Neural progenitor cell (in vitro differentiated cells): ENCODE measurements at regions not wholly inside any gene's neighbourhood (a gene's known extent, or its start where the extent isn't known, plus 50 kb on each side); places are given as distances from the start of the nearest gene placed in this dataset.

ENCODE experiments used
- DNase-seq: peaks from one replicate; pipeline ENCODE4 v3.0.0-alpha.2; 2016; ENCODE audit warnings: low spot score
- H2AFZ ChIP-seq: fragments of 200-600 bp; sonication (generic); replicated peaks from 2 replicates; pipeline ENCODE4 v1.6.1; 2016; ENCODE audit warnings: antibody characterized with exemption
- H3F3A ChIP-seq: fragments of 200-600 bp; sonication (generic); 2 replicates; pipeline ENCODE4 v1.6.1; 2016; ENCODE audit warnings: antibody characterized with exemption, low read depth
- H3K27ac ChIP-seq: fragments of 200-600 bp; sonication (generic); 2 replicates; pipeline ENCODE4 v1.5.1; 2016; ENCODE audit warnings: mild to moderate bottlenecking
- H3K27me3 ChIP-seq: fragments of 200-600 bp; sonication (generic); 2 replicates; pipeline ENCODE4 v1.6.1; 2016; ENCODE audit warnings: mild to moderate bottlenecking, moderate library complexity
- H3K36me3 ChIP-seq: fragments of 200-600 bp; sonication (generic); 2 replicates; pipeline ENCODE4 v1.5.1; 2016
- H3K4me1 ChIP-seq: fragments of 200-600 bp; sonication (generic); 2 replicates; pipeline ENCODE4 v1.6.1; 2016; ENCODE audit warnings: mixed run types
- H3K4me2 ChIP-seq: fragments of 200-600 bp; sonication (generic); 2 replicates; pipeline ENCODE4 v1.6.1; 2016
- H3K4me3 ChIP-seq: fragments of 200-600 bp; sonication (generic); 2 replicates; pipeline ENCODE4 v1.5.1; 2016
- H3K79me2 ChIP-seq: fragments of 200-600 bp; sonication (generic); 2 replicates; pipeline ENCODE4 v1.6.1; 2016; ENCODE audit warnings: low read depth
- H3K9ac ChIP-seq: fragments of 200-600 bp; sonication (generic); 2 replicates; pipeline ENCODE4 v1.6.1; 2016
- H3K9me3 ChIP-seq: fragments of 200-600 bp; sonication (generic); 2 replicates; pipeline ENCODE4 v1.5.1; 2016; ENCODE audit warnings: low read depth
- H4K20me1 ChIP-seq: fragments of 200-600 bp; sonication (generic); 2 replicates; pipeline ENCODE4 v1.6.1; 2016; ENCODE audit warnings: low read depth
- H3K27ac Mint-ChIP-seq: 3 replicates; pipeline ENCODE4 v1.8.0; 2021; ENCODE audit warnings: mixed read lengths
- H3K27me3 Mint-ChIP-seq: 2 replicates; pipeline ENCODE4 v1.8.0; 2022; ENCODE audit warnings: low read depth, mild to moderate bottlenecking, inconsistent platforms, moderate library complexity, mixed read lengths; ENCODE audit not compliant: insufficient read depth
- H3K36me3 Mint-ChIP-seq: 3 replicates; pipeline ENCODE4 v1.8.0; 2021; ENCODE audit warnings: mixed read lengths
- H3K4me1 Mint-ChIP-seq: 3 replicates; pipeline ENCODE4 v1.8.0; 2021; ENCODE audit warnings: mixed read lengths
- H3K4me3 Mint-ChIP-seq: 3 replicates; pipeline ENCODE4 v1.8.0; 2021; ENCODE audit warnings: mild to moderate bottlenecking, moderate library complexity, mixed read lengths
- H3K9me3 Mint-ChIP-seq: 3 replicates; pipeline ENCODE4 v1.8.0; 2020; ENCODE audit warnings: mixed read lengths
- EZH2 ChIP-seq: fragments of 200-600 bp; sonication (generic); IDR thresholded peaks from 2 replicates; pipeline ENCODE4 v1.6.1; 2017; ENCODE audit warnings: antibody characterized with exemption, mild to moderate bottlenecking, moderate library complexity
- EZH2phosphoT487 ChIP-seq: fragments of 200-600 bp; sonication (generic); IDR thresholded peaks from 2 replicates; pipeline ENCODE4 v1.6.1; 2017; ENCODE audit warnings: antibody characterized with exemption
- TF ChIP-seq, protein P1 (sequence below): fragments of 200-600 bp; sonication (generic); IDR thresholded peaks from 2 replicates; pipeline ENCODE4 v1.5.1; 2017; ENCODE audit warnings: antibody characterized with exemption, mild to moderate bottlenecking

DNA sequence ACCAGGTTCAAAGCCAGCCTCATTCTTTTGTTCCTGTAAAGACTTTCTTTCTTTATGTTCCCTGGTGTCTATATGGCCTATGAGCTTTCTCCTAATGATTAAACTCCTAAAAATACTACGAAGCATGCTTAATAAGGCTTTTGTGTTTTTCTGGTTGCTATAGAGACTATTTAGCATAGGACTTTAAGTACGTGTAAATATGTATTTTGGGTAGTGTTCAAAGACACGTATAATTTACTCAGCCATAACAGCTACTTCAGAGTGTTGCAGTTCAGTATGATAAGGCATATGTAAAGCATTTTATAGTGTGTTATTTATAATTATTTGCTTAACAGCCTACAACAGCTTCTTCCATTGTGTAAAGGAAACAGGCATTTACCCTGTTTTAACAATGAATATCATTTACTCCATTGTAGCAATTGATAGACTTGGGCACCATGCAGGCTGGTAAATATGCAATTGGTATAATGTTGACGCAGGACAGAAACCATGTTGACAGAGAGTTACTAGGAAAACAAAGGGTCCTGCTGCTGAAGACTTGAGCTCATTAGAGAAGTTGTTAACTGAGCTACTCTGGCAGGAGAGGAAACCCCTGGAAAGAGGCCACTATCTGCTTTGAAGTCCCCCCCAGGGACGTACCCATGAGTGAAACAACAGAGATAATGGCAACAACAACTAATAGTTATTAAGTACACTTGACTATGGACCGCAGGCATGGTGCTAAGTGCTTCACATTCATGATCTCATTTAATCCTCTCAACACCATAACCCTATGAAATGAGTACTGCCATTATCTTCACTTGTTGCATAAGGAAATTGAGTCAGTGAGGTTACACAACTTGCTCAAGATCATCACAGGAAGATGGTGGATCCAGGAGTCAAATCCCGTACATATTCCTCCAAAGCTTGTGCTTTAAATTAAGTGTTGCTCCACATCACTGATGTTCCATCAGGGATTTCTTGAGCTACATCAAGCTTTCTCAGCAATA, 342.2 kb upstream of the DYNLRB2 start:
- no peaks in the 10 kb centered on the region for H3K27me3 Mint-ChIP-seq
- no peak overlapping the region for H3K4me3 ChIP-seq
- H2AFZ ChIP-seq = no peak overlapping the region
- H3K4me1 Mint-ChIP-seq = peaks cover 19% of the 10 kb centered on the region
- DNase-seq = no peak
- H3K36me3 Mint-ChIP-seq = no peaks in the 10 kb centered on the region
- H3K27ac ChIP-seq = no peak overlapping the region
- no peak overlapping the region for H3K4me2 ChIP-seq
- H3K27me3 ChIP-seq = no peaks in the 10 kb centered on the region
- TF ChIP-seq EZH2 = no peak
- TF ChIP-seq, protein P1, sequence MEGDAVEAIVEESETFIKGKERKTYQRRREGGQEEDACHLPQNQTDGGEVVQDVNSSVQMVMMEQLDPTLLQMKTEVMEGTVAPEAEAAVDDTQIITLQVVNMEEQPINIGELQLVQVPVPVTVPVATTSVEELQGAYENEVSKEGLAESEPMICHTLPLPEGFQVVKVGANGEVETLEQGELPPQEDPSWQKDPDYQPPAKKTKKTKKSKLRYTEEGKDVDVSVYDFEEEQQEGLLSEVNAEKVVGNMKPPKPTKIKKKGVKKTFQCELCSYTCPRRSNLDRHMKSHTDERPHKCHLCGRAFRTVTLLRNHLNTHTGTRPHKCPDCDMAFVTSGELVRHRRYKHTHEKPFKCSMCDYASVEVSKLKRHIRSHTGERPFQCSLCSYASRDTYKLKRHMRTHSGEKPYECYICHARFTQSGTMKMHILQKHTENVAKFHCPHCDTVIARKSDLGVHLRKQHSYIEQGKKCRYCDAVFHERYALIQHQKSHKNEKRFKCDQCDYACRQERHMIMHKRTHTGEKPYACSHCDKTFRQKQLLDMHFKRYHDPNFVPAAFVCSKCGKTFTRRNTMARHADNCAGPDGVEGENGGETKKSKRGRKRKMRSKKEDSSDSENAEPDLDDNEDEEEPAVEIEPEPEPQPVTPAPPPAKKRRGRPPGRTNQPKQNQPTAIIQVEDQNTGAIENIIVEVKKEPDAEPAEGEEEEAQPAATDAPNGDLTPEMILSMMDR = no peak
- TF ChIP-seq EZH2phosphoT487 = no peak
- no peaks in the 10 kb centered on the region for H3K36me3 ChIP-seq
- no peaks in the 10 kb centered on the region for H4K20me1 ChIP-seq
- H3K9ac ChIP-seq = no peak overlapping the region
- peak overlapping the region; percentile 16 for H3K27ac Mint-ChIP-seq
- no peak overlapping the region for H3K4me3 Mint-ChIP-seq
- H3K4me1 ChIP-seq = no peaks in the 10 kb centered on the region
- H3F3A ChIP-seq = no peaks in the 10 kb centered on the region
- H3K79me2 ChIP-seq = no peaks in the 10 kb centered on the region
- no peaks in the 10 kb centered on the region for H3K9me3 ChIP-seq
- H3K9me3 Mint-ChIP-seq = no peaks in the 10 kb centered on the region

DNA sequence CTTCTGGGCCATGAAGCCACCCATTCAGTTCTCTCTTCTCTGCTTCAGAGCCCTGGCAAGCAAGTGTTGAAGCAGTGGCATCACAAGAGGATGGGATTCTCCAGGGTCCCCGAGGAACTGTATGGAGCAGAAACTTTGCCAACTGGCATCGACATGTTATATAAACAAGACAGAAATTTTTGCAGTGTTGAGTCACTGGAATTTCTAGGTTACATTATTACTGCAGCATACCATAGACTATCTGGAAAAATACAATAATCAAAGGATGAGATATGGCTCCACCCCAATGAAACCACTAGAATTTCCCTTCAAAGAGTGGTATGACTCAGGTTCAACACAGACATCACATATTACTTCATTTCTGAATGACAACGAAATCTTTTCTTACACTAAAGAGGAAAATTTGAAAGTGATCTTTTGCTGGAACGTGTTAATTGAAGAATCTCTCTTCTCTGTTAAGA, 343.0 kb upstream of the DYNLRB2 start:
- H3K4me1 Mint-ChIP-seq = peaks cover 19% of the 10 kb centered on the region
- H3K27me3 Mint-ChIP-seq = no peaks in the 10 kb centered on the region
- Histone ChIP-seq H3K27ac (no peak overlapping the region), H3K4me2 (no peak overlapping the region), H3K36me3 (no peaks in the 10 kb centered on the region), H3K4me3 (no peak overlapping the region), H3F3A (no peaks in the 10 kb centered on the region), H3K27me3 (no peaks in the 10 kb centered on the region), H3K9me3 (no peaks in the 10 kb centered on the region), H3K79me2 (no peaks in the 10 kb centered on the region), H3K4me1 (no peaks in the 10 kb centered on the region), H4K20me1 (no peaks in the 10 kb centered on the region), H3K9ac (no peak overlapping the region), H2AFZ (no peak overlapping the region)
- no peaks in the 10 kb centered on the region for H3K9me3 Mint-ChIP-seq
- TF ChIP-seq, protein P1 = no peak
- TF ChIP-seq EZH2phosphoT487 (no peak), EZH2 (no peak)
- peak overlapping the region; percentile 16 for H3K27ac Mint-ChIP-seq
- H3K36me3 Mint-ChIP-seq = no peaks in the 10 kb centered on the region
- H3K4me3 Mint-ChIP-seq = no peak overlapping the region
- DNase-seq = no peak

DNA sequence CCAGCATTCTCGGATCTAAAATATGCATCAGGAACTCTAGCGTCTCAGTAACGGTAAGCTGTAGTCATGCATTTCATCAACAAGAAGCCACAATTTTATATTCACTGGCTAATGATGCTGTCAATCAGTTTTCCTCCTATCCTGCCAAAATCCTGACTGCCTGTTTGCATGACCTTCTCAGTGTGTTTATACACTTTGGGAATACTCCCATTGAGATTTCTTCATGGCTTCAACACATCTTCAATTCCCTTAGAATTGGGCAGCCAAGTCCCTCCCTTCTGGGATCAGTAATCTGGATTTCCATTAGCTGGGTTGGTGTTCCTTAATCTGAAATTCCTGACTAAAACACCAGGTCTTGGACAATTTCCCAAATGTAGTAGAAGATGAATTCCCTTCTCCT, 348.9 kb upstream of the DYNLRB2 start:
- no peak for TF ChIP-seq EZH2
- no peak for TF ChIP-seq EZH2phosphoT487
- TF ChIP-seq, protein P1 = no peak
- Histone ChIP-seq H3K4me3 (no peak overlapping the region), H3K27ac (no peak overlapping the region), H3K36me3 (no peaks in the 10 kb centered on the region), H3F3A (no peaks in the 10 kb centered on the region), H3K79me2 (no peaks in the 10 kb centered on the region), H3K9ac (no peak overlapping the region), H3K27me3 (no peaks in the 10 kb centered on the region), H3K9me3 (no peaks in the 10 kb centered on the region), H3K4me2 (no peak overlapping the region), H4K20me1 (no peaks in the 10 kb centered on the region), H3K4me1 (peaks cover 11% of the 10 kb centered on the region), H2AFZ (no peak overlapping the region)
- no peaks in the 10 kb centered on the region for H3K36me3 Mint-ChIP-seq
- peaks cover 5% of the 10 kb centered on the region for H3K4me1 Mint-ChIP-seq
- H3K9me3 Mint-ChIP-seq = no peaks in the 10 kb centered on the region
- H3K4me3 Mint-ChIP-seq = no peak overlapping the region
- DNase-seq = no peak
- no peaks in the 10 kb centered on the region for H3K27me3 Mint-ChIP-seq
- H3K27ac Mint-ChIP-seq = no peak overlapping the region
